K562 (cell line): ENCODE measurements at regions not wholly inside any gene's neighbourhood (a gene's known extent, or its start where the extent isn't known, plus 50 kb on each side); places are given as distances from the start of the nearest gene placed in this dataset.

ENCODE experiments used
- ATAC-seq: fragments of 200-7000 bp; cut with Tn5 transposase; 3 replicates; pipeline ENCODE4 v1.9.1; 2020; ENCODE audit warnings: moderate library complexity
- BruUV-seq: library from RNA; stranded (reverse); fragments of 400-500 nt; replicated peaks from 2 replicates; lab custom pipeline; 2021; lab: Mats Ljungman, UMichigan
- CTCF ChIA-PET: fragments of 300-600 bp; formaldehyde crosslinking; extraction: SDS; loops from one replicate; lab custom pipeline; 2021; ENCODE audit warnings: low intra/inter-chr PET ratio; lab: Yijun Ruan, JAX
- POLR2A ChIA-PET: fragments of 300-600, 350-650 bp; sonication (Branson Sonifier 250); formaldehyde crosslinking; extraction: SDS; loops from one replicate; lab custom pipeline; 2021; ENCODE audit warnings: antibody characterized with exemption, inconsistent platforms; lab: Yijun Ruan, JAX
- DNase-seq, 4 experiments: peaks; one replicate each; pipeline versions ENCODE4 v3.0.0 to v3.0.0-alpha.2; 2011 to 2018; ENCODE audit warnings: low spot score in 3 of 4, mixed read lengths in 3 of 4; ENCODE audit errors: extremely low read depth in 1 of 4
- FAIRE-seq: peaks from 2 replicates; lab custom pipeline; 2011; peaks lifted over from hg19 to GRCh38; lab: Jason Lieb, UNC
- H2AFZ ChIP-seq: 2 replicates; pipeline ENCODE4 v1.6.0; 2011; ENCODE audit warnings: low read depth, low read length, control low read depth, inconsistent platforms
- H3K27ac ChIP-seq: fragments of 200-600 bp; 3 replicates; pipeline ENCODE4 v1.8.0; 2011; ENCODE audit warnings: low read depth, mild to moderate bottlenecking, control low read depth, inconsistent platforms, low read length, moderate library complexity, mixed read lengths; ENCODE audit errors: extremely low read depth
- H3K27me3 ChIP-seq, 2 experiments: fragments of 300-600 bp in 1 of 2; 2 replicates in 1 of 2; 3 replicates in 1 of 2; pipeline versions ENCODE4 v1.6.0 to v1.8.0; 2011; ENCODE audit warnings: inconsistent platforms in 2 of 2, low read length in 2 of 2, mild to moderate bottlenecking in 1 of 2, mixed read lengths in 1 of 2, moderate library complexity in 1 of 2; ENCODE audit not compliant: control insufficient read depth in 2 of 2, insufficient read depth in 2 of 2
- H3K36me3 ChIP-seq: fragments of 300-600 bp; 3 replicates; pipeline ENCODE4 v1.8.0; 2011; ENCODE audit warnings: mild to moderate bottlenecking, low read length, inconsistent platforms; ENCODE audit not compliant: control insufficient read depth, insufficient read depth
- H3K4me1 ChIP-seq, 2 experiments: fragments of 200-600 bp in 1 of 2; replicated peaks in 1 of 2; 2 replicates in 1 of 2; 3 replicates in 1 of 2; pipeline versions ENCODE4 v1.5.1 to v1.8.0; 2011; ENCODE audit warnings: inconsistent platforms in 2 of 2, low read length in 2 of 2, mild to moderate bottlenecking in 1 of 2, mixed read lengths in 1 of 2, moderate library complexity in 1 of 2; ENCODE audit not compliant: control insufficient read depth in 2 of 2, insufficient read depth in 2 of 2
- H3K4me2 ChIP-seq: 2 replicates; pipeline ENCODE4 v1.6.1; 2011; ENCODE audit warnings: low read length, control low read depth, inconsistent platforms, mixed read lengths; ENCODE audit not compliant: insufficient read depth
- H3K4me3 ChIP-seq: fragments of 200-600 bp; sonication (generic), shearing (Covaris generic); 2 replicates; pipeline ENCODE4 v1.5.1; 2016; ENCODE audit warnings: control low read depth, inconsistent platforms
- H3K79me2 ChIP-seq: fragments of 200-600 bp; 3 replicates; pipeline ENCODE4 v1.8.0; 2011; ENCODE audit warnings: low read length, inconsistent platforms; ENCODE audit not compliant: control insufficient read depth, insufficient read depth
- H3K9ac ChIP-seq, 2 experiments: 2 replicates each; pipeline versions ENCODE4 v1.6.0 to v1.6.1; 2011; ENCODE audit warnings: low read depth in 2 of 2, low read length in 2 of 2, control low read depth in 1 of 2, inconsistent platforms in 1 of 2, mild to moderate bottlenecking in 1 of 2, mixed read lengths in 1 of 2; ENCODE audit not compliant: insufficient read depth in 1 of 2
- H3K9me1 ChIP-seq: one replicate; pipeline ENCODE4 v1.6.0; 2011; ENCODE audit warnings: inconsistent platforms, mild to moderate bottlenecking, low read length, moderate library complexity; ENCODE audit not compliant: control insufficient read depth, insufficient read depth
- H3K9me3 ChIP-seq: replicated peaks from 2 replicates; pipeline ENCODE4 v1.5.1; 2011; ENCODE audit warnings: low read depth, low read length, inconsistent platforms; ENCODE audit not compliant: control insufficient read depth, insufficient read depth
- H4K20me1 ChIP-seq: replicated peaks from 2 replicates; pipeline ENCODE4 v1.6.1; 2011; ENCODE audit warnings: low read length, inconsistent platforms, mixed read lengths; ENCODE audit not compliant: control insufficient read depth, insufficient read depth
- AFF4 ChIP-seq: sonication (generic); formaldehyde crosslinking; IDR thresholded peaks from 2 replicates; pipeline ENCODE4 v1.8.0; 2023; ENCODE audit warnings: mild to moderate bottlenecking, missing genetic modification reagents
- ATF6 ChIP-seq: sonication (generic); formaldehyde crosslinking; IDR thresholded peaks from 2 replicates; pipeline ENCODE4 v1.4.0; 2020; ENCODE audit warnings: mild to moderate bottlenecking, missing genetic modification reagents
- ETV5 ChIP-seq: sonication (generic); formaldehyde crosslinking; IDR thresholded peaks from 2 replicates; pipeline ENCODE4 v1.4.0; 2020; ENCODE audit warnings: low read depth, mild to moderate bottlenecking, missing genetic modification reagents
- MEIS2 ChIP-seq: fragments of 450-650 bp; IDR thresholded peaks from 2 replicates; pipeline ENCODE4 v1.6.1; 2014; ENCODE audit warnings: mild to moderate bottlenecking; ENCODE audit not compliant: partially characterized antibody
- NFRKB ChIP-seq: fragments of 450-650 bp; IDR thresholded peaks from 2 replicates; pipeline ENCODE4 v1.6.1; 2016; ENCODE audit warnings: low read depth
- PHB2 ChIP-seq: fragments of 450-650 bp; IDR thresholded peaks from 2 replicates; pipeline ENCODE4 v1.6.1; 2017; ENCODE audit warnings: low read depth
- RBM39 ChIP-seq: fragments of 200-400 bp; formaldehyde crosslinking; optimal IDR thresholded peaks from 2 replicates; pipeline ENCODE3; 2018; ENCODE audit warnings: low read depth, low read length
- ZFP1 ChIP-seq: fragments of 450-650 bp; formaldehyde crosslinking; IDR thresholded peaks from 2 replicates; pipeline ENCODE4 v1.4.0; 2020; ENCODE audit warnings: mild to moderate bottlenecking, mixed read lengths
- ZNF449 ChIP-seq: fragments of 250-450 bp; sonication (Bioruptor Pico); IDR thresholded peaks from 2 replicates; pipeline ENCODE4 v1.8.0; 2022; ENCODE audit warnings: moderate library complexity, mild to moderate bottlenecking, inconsistent platforms
- ZNF740 ChIP-seq, 3 experiments: fragments of 200-800 bp in 1 of 3; sonication (Bioruptor generic) in 1 of 3; sonication (generic) in 1 of 3; formaldehyde crosslinking in 1 of 3; IDR thresholded peaks; 2 replicates each; pipeline versions ENCODE4 v1.6.1 to v1.8.0; 2016 to 2022; ENCODE audit warnings: mild to moderate bottlenecking in 2 of 3, missing compliant biosample characterization in 2 of 3, missing genetic modification characterization in 2 of 3, missing genetic modification reagents in 1 of 3
- WGBS: fragments of 100-300 bp; shearing (Covaris generic); methylation state at CpG from one replicate; pipeline ENCODE4 v1.1.6; 2016; ENCODE audit warnings: low coverage, mixed read lengths; ENCODE audit not compliant: insufficient coverage; ENCODE audit errors: missing lambda C conversion rate; 5-methylcytosine and 5-hydroxymethylcytosine counted together
- in situ Hi-C: fragments of 300-500 bp; cut with MboI; formaldehyde crosslinking; loops from 4 replicates; pipeline ENCODE4 v1.15.0; 2018; ENCODE audit warnings: inconsistent platforms, mixed read lengths
- intact Hi-C: fragments of 100-400 bp; cut with micrococcal nuclease; formaldehyde crosslinking; loops from 2 replicates; pipeline ENCODE4 v1.14.2; 2022
- TF ChIP-seq, protein P1 (sequence below): fragments of 250-450 bp; sonication (Bioruptor Pico); IDR thresholded peaks from 2 replicates; pipeline ENCODE4 v1.8.0; 2022; ENCODE audit warnings: inconsistent platforms, mild to moderate bottlenecking, moderate library complexity, borderline replicate concordance

DNA sequence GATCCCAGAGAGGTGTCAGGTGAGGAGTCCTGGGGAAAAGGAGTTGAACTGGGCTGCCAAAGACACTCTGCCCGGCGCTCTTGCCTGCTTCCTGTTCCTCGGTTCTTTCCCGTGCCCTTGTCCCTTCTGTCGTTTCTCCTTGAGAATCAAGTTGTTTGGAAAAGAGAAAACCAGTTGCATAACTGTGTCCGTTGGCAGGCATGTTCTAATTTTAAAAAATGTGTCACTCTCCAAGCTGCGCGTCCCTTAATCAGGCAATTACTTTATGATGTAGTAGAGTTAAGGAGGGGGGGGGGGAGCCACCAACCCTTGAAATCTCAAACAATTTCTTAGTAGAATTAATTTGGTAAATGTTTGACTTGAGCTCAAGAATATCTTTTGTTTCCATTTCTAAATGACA is 105.9 kb upstream of the IGSF21 start:
- no peaks in the 10 kb centered on the region; the same call in 1 of the 2 replicates for H4K20me1 ChIP-seq
- intact Hi-C loops (no loop called here), in situ Hi-C loops (no loop called here)
- H3K4me3 ChIP-seq, result no peak overlapping the region
- WGBS, result 7% methylated on average over 8 of the region's 8 CpGs
- H2AFZ ChIP-seq, result no peak overlapping the region
- H3K9me1 ChIP-seq, result peaks cover 3% of the 10 kb centered on the region
- no peak for FAIRE-seq
- no peak for ATAC-seq
- DNase-seq, result no peak
- H3K36me3 ChIP-seq, result no peaks in the 10 kb centered on the region
- no peak overlapping the region for H3K4me2 ChIP-seq
- H3K27me3 ChIP-seq, result peaks cover 0 to 14% of the 10 kb centered on the region in 2 experiments; a peak in 1 of 5 replicates
- no peaks in the 10 kb centered on the region for H3K79me2 ChIP-seq
- no peaks in the 10 kb centered on the region for H3K4me1 ChIP-seq
- no peak overlapping the region for H3K27ac ChIP-seq
- ChIA-PET POLR2A (no interaction called here), CTCF (no interaction called here)
- no peaks in the 10 kb centered on the region for H3K9me3 ChIP-seq
- no TSS peak for BruUV-seq
- H3K9ac ChIP-seq, result no peak overlapping the region
- TF ChIP-seq AFF4 (CRISPR knock-in tag), result no peak
- no peak for TF ChIP-seq ZNF740 (CRISPR knock-in tag; IDR thresholded peaks at IDR 0.05)
- no peak for TF ChIP-seq ZNF740 (tag; IDR thresholded peaks at IDR 0.05)
- TF ChIP-seq, protein P1, sequence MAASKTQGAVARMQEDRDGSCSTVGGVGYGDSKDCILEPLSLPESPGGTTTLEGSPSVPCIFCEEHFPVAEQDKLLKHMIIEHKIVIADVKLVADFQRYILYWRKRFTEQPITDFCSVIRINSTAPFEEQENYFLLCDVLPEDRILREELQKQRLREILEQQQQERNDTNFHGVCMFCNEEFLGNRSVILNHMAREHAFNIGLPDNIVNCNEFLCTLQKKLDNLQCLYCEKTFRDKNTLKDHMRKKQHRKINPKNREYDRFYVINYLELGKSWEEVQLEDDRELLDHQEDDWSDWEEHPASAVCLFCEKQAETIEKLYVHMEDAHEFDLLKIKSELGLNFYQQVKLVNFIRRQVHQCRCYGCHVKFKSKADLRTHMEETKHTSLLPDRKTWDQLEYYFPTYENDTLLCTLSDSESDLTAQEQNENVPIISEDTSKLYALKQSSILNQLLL (CRISPR knock-in tag), result no peak
- TF ChIP-seq PHB2, result no peak
- TF ChIP-seq MEIS2, result no peak
- TF ChIP-seq ATF6 (CRISPR knock-in tag), result no peak
- no peak for TF ChIP-seq ZNF449 (CRISPR knock-in tag)
- TF ChIP-seq NFRKB, result no peak
- TF ChIP-seq ZFP1 (CRISPR knock-in tag), result no peak
- no peak for TF ChIP-seq ETV5 (CRISPR knock-in tag)
- TF ChIP-seq RBM39, result no peak
